ENCODE measurements at regions not wholly inside any gene's neighbourhood (a gene's known extent, or its start where the extent isn't known, plus 50 kb on each side); places are given as distances from the start of the nearest gene placed in this dataset.

- no peak for TF ChIP-seq POLR2AphosphoS5 (IDR thresholded peaks at IDR 0.05)
- TF ChIP-seq, protein P1, sequence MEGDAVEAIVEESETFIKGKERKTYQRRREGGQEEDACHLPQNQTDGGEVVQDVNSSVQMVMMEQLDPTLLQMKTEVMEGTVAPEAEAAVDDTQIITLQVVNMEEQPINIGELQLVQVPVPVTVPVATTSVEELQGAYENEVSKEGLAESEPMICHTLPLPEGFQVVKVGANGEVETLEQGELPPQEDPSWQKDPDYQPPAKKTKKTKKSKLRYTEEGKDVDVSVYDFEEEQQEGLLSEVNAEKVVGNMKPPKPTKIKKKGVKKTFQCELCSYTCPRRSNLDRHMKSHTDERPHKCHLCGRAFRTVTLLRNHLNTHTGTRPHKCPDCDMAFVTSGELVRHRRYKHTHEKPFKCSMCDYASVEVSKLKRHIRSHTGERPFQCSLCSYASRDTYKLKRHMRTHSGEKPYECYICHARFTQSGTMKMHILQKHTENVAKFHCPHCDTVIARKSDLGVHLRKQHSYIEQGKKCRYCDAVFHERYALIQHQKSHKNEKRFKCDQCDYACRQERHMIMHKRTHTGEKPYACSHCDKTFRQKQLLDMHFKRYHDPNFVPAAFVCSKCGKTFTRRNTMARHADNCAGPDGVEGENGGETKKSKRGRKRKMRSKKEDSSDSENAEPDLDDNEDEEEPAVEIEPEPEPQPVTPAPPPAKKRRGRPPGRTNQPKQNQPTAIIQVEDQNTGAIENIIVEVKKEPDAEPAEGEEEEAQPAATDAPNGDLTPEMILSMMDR (IDR thresholded peaks at IDR 0.05) = no peak
- TF ChIP-seq POLR2A (IDR thresholded peaks at IDR 0.05) = no peak
- TF ChIP-seq EP300 (IDR thresholded peaks at IDR 0.05) = no peak
- no peaks in the 10 kb centered on the region for H3K4me1 ChIP-seq
- no peaks in the 10 kb centered on the region for H3K27me3 ChIP-seq
- intact Hi-C loops (cut with DNase I; ENCODE audit: low total_unique reads) = no loop called here
- H3K4me3 ChIP-seq = no peak overlapping the region
- H3K27ac ChIP-seq = no peak overlapping the region
- 69 to 83% (median 80%) methylated on average over 4 of the region's 4 CpGs for WGBS, 5 donors
- no peak for DNase-seq
- H3K9me3 ChIP-seq = peaks cover 0 to 13% (median 2%) of the 10 kb centered on the region in 4 donors
- no peaks in the 10 kb centered on the region for H3K36me3 ChIP-seq
Measured at GRCh38 chr16:61150351-61150750, 885.9 kb downstream of the CDH8 start.

GRCh38 chr16:61149709-61150108 lies 886.5 kb downstream of the CDH8 start:
- no peaks in the 10 kb centered on the region for H3K27me3 ChIP-seq
- peaks cover 0 to 13% (median 2%) of the 10 kb centered on the region in 4 donors for H3K9me3 ChIP-seq
- no peak overlapping the region for H3K4me3 ChIP-seq
- DNase-seq = no peak
- no peaks in the 10 kb centered on the region for H3K36me3 ChIP-seq
- intact Hi-C loops (cut with DNase I; ENCODE audit: low total_unique reads) = no loop called here
- no peak for TF ChIP-seq POLR2AphosphoS5 (IDR thresholded peaks at IDR 0.05)
- no peak for TF ChIP-seq POLR2A (IDR thresholded peaks at IDR 0.05)
- no peak for TF ChIP-seq EP300 (IDR thresholded peaks at IDR 0.05)
- TF ChIP-seq, protein P1 (IDR thresholded peaks at IDR 0.05) = no peak
- no peak overlapping the region for H3K27ac ChIP-seq
- WGBS, 5 donors = 52 to 86% (median 59%) methylated on average over 3 to 5 of the region's 5 CpGs
- H3K4me1 ChIP-seq = no peaks in the 10 kb centered on the region

DNA sequence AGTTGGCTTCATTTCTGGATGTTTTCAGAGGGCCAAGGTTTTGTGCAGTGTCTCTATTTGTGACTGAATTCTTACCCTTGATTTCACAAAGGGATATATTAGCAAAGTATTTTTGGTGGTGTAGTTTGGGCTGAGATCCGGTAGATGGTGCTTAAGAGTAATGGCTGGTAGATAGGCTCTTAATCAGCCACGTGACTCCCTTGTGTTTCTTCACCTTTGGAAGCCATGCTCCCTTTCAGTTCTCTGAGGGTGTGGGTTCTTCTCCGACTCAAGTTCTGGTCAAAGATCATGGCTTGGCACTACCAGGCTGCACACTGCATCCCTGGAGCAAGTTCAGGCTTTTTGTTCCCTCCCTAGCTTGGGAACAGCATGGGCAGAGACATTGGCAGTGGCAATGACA lies 887.3 kb downstream of the CDH8 start:
- intact Hi-C loops (cut with DNase I; ENCODE audit: low total_unique reads) = no loop called here
- Histone ChIP-seq H3K27ac (no peak overlapping the region), H3K27me3 (no peaks in the 10 kb centered on the region), H3K36me3 (no peaks in the 10 kb centered on the region), H3K4me1 (no peaks in the 10 kb centered on the region), H3K9me3 (peaks cover 0 to 13% (median 2%) of the 10 kb centered on the region in 4 donors), H3K4me3 (no peak overlapping the region)
- DNase-seq = no peak
- WGBS, 5 donors = 62 to 76% (median 65%) methylated on average over 3 of the region's 3 CpGs
- TF ChIP-seq POLR2AphosphoS5 (IDR thresholded peaks at IDR 0.05) (no peak), POLR2A (IDR thresholded peaks at IDR 0.05) (no peak), EP300 (IDR thresholded peaks at IDR 0.05) (no peak)
- TF ChIP-seq, protein P1 (IDR thresholded peaks at IDR 0.05) = no peak

DNA sequence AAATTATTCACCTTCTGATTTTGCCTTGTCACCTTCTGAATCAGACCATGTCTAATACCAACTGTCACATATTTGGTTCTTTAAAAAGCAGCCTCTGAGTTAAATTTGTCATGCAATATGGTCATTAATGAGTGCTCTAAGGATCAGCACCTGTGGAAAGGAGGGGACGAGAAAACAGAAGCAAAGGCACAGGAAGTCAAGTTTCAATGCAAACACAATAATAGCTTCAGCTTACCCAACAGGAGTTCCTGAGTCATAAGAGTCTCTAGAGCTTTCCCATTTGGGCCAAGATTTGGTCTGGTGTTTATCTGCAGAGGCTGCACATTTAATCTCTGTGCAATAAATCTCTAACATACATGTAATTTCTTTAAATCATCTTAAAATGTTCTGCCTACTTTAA lies 889.8 kb downstream of the CDH8 start:
- Histone ChIP-seq H3K4me1 (no peaks in the 10 kb centered on the region), H3K27me3 (no peaks in the 10 kb centered on the region)

More for the DNA sequence above, 889.8 kb downstream of the CDH8 start:
- intact Hi-C loops (cut with DNase I; ENCODE audit: low total_unique reads) = no loop called here
- WGBS, 5 donors = 35 to 70% (median 56%) methylated on average over 1 of the region's 1 CpG
- H3K9me3 ChIP-seq = peaks cover 0 to 20% (median 6%) of the 10 kb centered on the region in 4 donors
- TF ChIP-seq POLR2A (IDR thresholded peaks at IDR 0.05) (no peak), POLR2AphosphoS5 (IDR thresholded peaks at IDR 0.05) (no peak), EP300 (IDR thresholded peaks at IDR 0.05) (no peak)
- TF ChIP-seq, protein P1 (IDR thresholded peaks at IDR 0.05) = no peak
- no peak overlapping the region for H3K27ac ChIP-seq
- no peak for DNase-seq
- no peaks in the 10 kb centered on the region for H3K36me3 ChIP-seq
- H3K4me3 ChIP-seq = no peak overlapping the region

All from stomach (tissue), 8 donors.